A549 (cell line): ENCODE measurements at regions not wholly inside any gene's neighbourhood (a gene's known extent, or its start where the extent isn't known, plus 50 kb on each side); places are given as distances from the start of the nearest gene placed in this dataset.

Experiments used
- ATAC-seq, 2 experiments: fragments of 200-7000 bp in 1 of 2; fragments of >200 bp in 1 of 2; cut with Nextera tagmentation in 1 of 2; cut with Tn5 transposase in 1 of 2; 3 replicates each; pipeline versions ENCODE4 v1.8.0 to v1.9.1; 2018 to 2020; ENCODE audit warnings: mild to moderate bottlenecking in 1 of 2, moderate library complexity in 1 of 2
- CTCF ChIA-PET: fragments of 300-600 bp; sonication (Branson Sonifier 250); formaldehyde crosslinking; extraction: SDS; loops from one replicate; lab custom pipeline; 2021; ENCODE audit warnings: antibody characterized with exemption, inconsistent platforms; lab: Yijun Ruan, JAX
- POLR2A ChIA-PET: fragments of 350-600 bp; formaldehyde crosslinking; extraction: SDS; loops from one replicate; lab custom pipeline; 2021; ENCODE audit warnings: antibody characterized with exemption, inconsistent platforms; lab: Yijun Ruan, JAX
- DNase-seq, 2 experiments: peaks; one replicate each; pipeline versions ENCODE4 v3.0.0 to v3.0.0-alpha.2; 2011 to 2016; ENCODE audit warnings: low read depth in 1 of 2, low spot score in 1 of 2
- FAIRE-seq: peaks from 2 replicates; lab custom pipeline; 2011; peaks lifted over from hg19 to GRCh38; lab: Jason Lieb, UNC
- H3K27ac ChIP-seq, 2 experiments: fragments of >200 bp; sonication (Bioruptor Twin); formaldehyde crosslinking; 3 replicates each; pipeline ENCODE4 v1.5.1; 2016 to 2017
- H3K4me1 ChIP-seq: fragments of >200 bp; sonication (Bioruptor Twin); formaldehyde crosslinking; 3 replicates; pipeline ENCODE4 v1.6.1; 2016
- H3K4me2 ChIP-seq: fragments of >200 bp; sonication (Bioruptor Twin); formaldehyde crosslinking; 3 replicates; pipeline ENCODE4 v1.6.1; 2016
- H3K4me3 ChIP-seq: fragments of >200 bp; sonication (Bioruptor Twin); formaldehyde crosslinking; 3 replicates; pipeline ENCODE4 v1.5.1; 2016
- H3K9me3 ChIP-seq: fragments of >200 bp; sonication (Bioruptor Twin); formaldehyde crosslinking; 3 replicates; pipeline ENCODE4 v1.6.1; 2016
- BHLHE40 ChIP-seq: IDR thresholded peaks from 2 replicates; pipeline ENCODE4 v1.6.1; 2012; ENCODE audit warnings: low read depth, low read length, inconsistent platforms
- CBX2 ChIP-seq: fragments of 200-600 bp; sonication (generic); IDR thresholded peaks from 2 replicates; pipeline ENCODE4 v1.6.1; 2016; ENCODE audit warnings: low read depth, mild to moderate bottlenecking, borderline replicate concordance
- CHD2 ChIP-seq: fragments of 150-350 bp; IDR thresholded peaks from 2 replicates; pipeline ENCODE4 v1.6.1; 2014; ENCODE audit warnings: low read length; ENCODE audit not compliant: partially characterized antibody
- CHD4 ChIP-seq: fragments of 200-600 bp; sonication (generic); IDR thresholded peaks from 2 replicates; pipeline ENCODE4 v1.6.1; 2016; ENCODE audit warnings: antibody characterized with exemption, mild to moderate bottlenecking, borderline replicate concordance
- EHF ChIP-seq: fragments of 250-450 bp; sonication (Bioruptor Pico); IDR thresholded peaks from 2 replicates; pipeline ENCODE4 v1.5.0; 2020; ENCODE audit warnings: mild to moderate bottlenecking
- EHMT2 ChIP-seq: fragments of 200-600 bp; sonication (generic); IDR thresholded peaks from 2 replicates; pipeline ENCODE4 v1.6.1; 2016; ENCODE audit warnings: antibody characterized with exemption, low read depth, mild to moderate bottlenecking, moderate library complexity
- ESRRA ChIP-seq: fragments of 150-350 bp; IDR thresholded peaks from 2 replicates; pipeline ENCODE4 v1.6.1; 2014; ENCODE audit warnings: mild to moderate bottlenecking, low read length, borderline replicate concordance
- FOXS1 ChIP-seq: fragments of 250-450 bp; sonication (Bioruptor Pico); IDR thresholded peaks from 2 replicates; pipeline ENCODE4 v1.5.0; 2020; ENCODE audit warnings: mild to moderate bottlenecking, moderate library complexity
- GATA3 ChIP-seq: IDR thresholded peaks from 2 replicates; pipeline ENCODE4 v1.6.1; 2012; ENCODE audit warnings: borderline replicate concordance
- HES2 ChIP-seq: fragments of >200 bp; sonication (Bioruptor Twin); formaldehyde crosslinking; IDR thresholded peaks from 2 replicates; pipeline ENCODE4 v1.6.1; 2016
- HEYL ChIP-seq: fragments of 250-450 bp; sonication (Bioruptor Pico); IDR thresholded peaks from 2 replicates; pipeline ENCODE4 v1.8.0; 2021; ENCODE audit warnings: mild to moderate bottlenecking, moderate library complexity
- JUN ChIP-seq, 2 experiments: fragments of >200 bp; sonication (Bioruptor Twin); formaldehyde crosslinking; IDR thresholded peaks; 2 replicates in 1 of 2; 3 replicates in 1 of 2; pipeline ENCODE4 v1.6.1; 2016 to 2017
- KDM5A ChIP-seq: fragments of 200-600 bp; sonication (generic); IDR thresholded peaks from 2 replicates; pipeline ENCODE4 v1.6.1; 2016; ENCODE audit warnings: antibody characterized with exemption, mild to moderate bottlenecking
- MYC ChIP-seq: IDR thresholded peaks from 2 replicates; pipeline ENCODE4 v1.6.1; 2012; ENCODE audit warnings: mild to moderate bottlenecking, inconsistent platforms, low read length, improper control_type of control experiment, borderline replicate concordance
- RAD21 ChIP-seq, 2 experiments: fragments of >200 bp in 1 of 2; sonication (Bioruptor Twin) in 1 of 2; formaldehyde crosslinking in 1 of 2; IDR thresholded peaks in 1 of 2; conservative IDR thresholded peaks in 1 of 2; 2 replicates in 1 of 2; 3 replicates in 1 of 2; pipeline ENCODE4 v1.6.1; 2012 to 2018; ENCODE audit warnings: inconsistent platforms in 1 of 2
- RARB ChIP-seq: fragments of 250-450 bp; sonication (Bioruptor Pico); IDR thresholded peaks from 2 replicates; pipeline ENCODE4 v1.8.0; 2021; ENCODE audit warnings: mild to moderate bottlenecking, moderate library complexity
- RCOR1 ChIP-seq: fragments of 150-350 bp; IDR thresholded peaks from 2 replicates; pipeline ENCODE4 v1.6.1; 2014; ENCODE audit warnings: antibody characterized with exemption, low read length, low read depth
- REST ChIP-seq: fragments of 200-600 bp; sonication (generic); IDR thresholded peaks from 2 replicates; pipeline ENCODE4 v1.6.1; 2016; ENCODE audit warnings: antibody characterized with exemption, mild to moderate bottlenecking, moderate library complexity
- SREBF2 ChIP-seq: fragments of 450-650 bp; IDR thresholded peaks from 2 replicates; pipeline ENCODE4 v1.6.1; 2014; ENCODE audit warnings: mild to moderate bottlenecking, moderate library complexity
- TFCP2L1 ChIP-seq: fragments of 250-450 bp; sonication (Bioruptor Pico); IDR thresholded peaks from 2 replicates; pipeline ENCODE4 v1.5.0; 2021; ENCODE audit warnings: mild to moderate bottlenecking
- ZFP36 ChIP-seq: fragments of 450-650 bp; IDR thresholded peaks from 2 replicates; pipeline ENCODE4 v1.6.1; 2014; ENCODE audit warnings: borderline replicate concordance; ENCODE audit not compliant: partially characterized antibody
- ZNF302 ChIP-seq: fragments of 250-450 bp; sonication (Bioruptor Pico); IDR thresholded peaks from 2 replicates; pipeline ENCODE4 v1.9.0; 2021; ENCODE audit warnings: inconsistent platforms, mild to moderate bottlenecking, moderate library complexity
- ZSCAN20 ChIP-seq: fragments of 250-450 bp; sonication (Bioruptor Pico); IDR thresholded peaks from 2 replicates; pipeline ENCODE4 v1.8.0; 2022; ENCODE audit warnings: mild to moderate bottlenecking, moderate library complexity
- WGBS: methylation state at CpG from one replicate; pipeline ENCODE4 v1.1.6; 2017; ENCODE audit errors: missing lambda C conversion rate; 5-methylcytosine and 5-hydroxymethylcytosine counted together
- TF ChIP-seq, protein P1 (sequence below): IDR thresholded peaks from 2 replicates; pipeline ENCODE4 v1.6.1; 2012; ENCODE audit warnings: low read depth, borderline replicate concordance
- TF ChIP-seq, protein P2 (sequence below): fragments of >200 bp; sonication (Bioruptor Twin); formaldehyde crosslinking; IDR thresholded peaks from 3 replicates; pipeline ENCODE4 v1.6.1; 2016
- TF ChIP-seq, protein P3 (sequence below): IDR thresholded peaks from 2 replicates; pipeline ENCODE4 v1.6.1; 2012
- TF ChIP-seq, protein P4 (sequence below): fragments of 250-450 bp; sonication (Bioruptor Pico); IDR thresholded peaks from 2 replicates; pipeline ENCODE4 v1.5.0; 2020; ENCODE audit warnings: low read depth, mild to moderate bottlenecking, moderate library complexity

- no peaks in the 10 kb centered on the region for H3K9me3 ChIP-seq
- no peak overlapping the region for H3K4me3 ChIP-seq
- TF ChIP-seq FOXS1 (CRISPR knock-in tag) (no peak), MYC (no peak), ZFP36 (no peak), ZSCAN20 (CRISPR knock-in tag) (no peak), RARB (CRISPR knock-in tag) (no peak), HES2 (no peak), CBX2 (no peak), CHD4 (no peak), HEYL (CRISPR knock-in tag) (no peak), RAD21 (conservative IDR thresholded peaks at IDR 0.05 in 1 of 2, IDR thresholded peaks at IDR 0.05 in 1 of 2) (no peak), GATA3 (no peak), ZNF302 (CRISPR knock-in tag) (no peak), SREBF2 (no peak)
- TF ChIP-seq, protein P1, sequence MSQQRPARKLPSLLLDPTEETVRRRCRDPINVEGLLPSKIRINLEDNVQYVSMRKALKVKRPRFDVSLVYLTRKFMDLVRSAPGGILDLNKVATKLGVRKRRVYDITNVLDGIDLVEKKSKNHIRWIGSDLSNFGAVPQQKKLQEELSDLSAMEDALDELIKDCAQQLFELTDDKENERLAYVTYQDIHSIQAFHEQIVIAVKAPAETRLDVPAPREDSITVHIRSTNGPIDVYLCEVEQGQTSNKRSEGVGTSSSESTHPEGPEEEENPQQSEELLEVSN: no peak
- TF ChIP-seq, protein P2, sequence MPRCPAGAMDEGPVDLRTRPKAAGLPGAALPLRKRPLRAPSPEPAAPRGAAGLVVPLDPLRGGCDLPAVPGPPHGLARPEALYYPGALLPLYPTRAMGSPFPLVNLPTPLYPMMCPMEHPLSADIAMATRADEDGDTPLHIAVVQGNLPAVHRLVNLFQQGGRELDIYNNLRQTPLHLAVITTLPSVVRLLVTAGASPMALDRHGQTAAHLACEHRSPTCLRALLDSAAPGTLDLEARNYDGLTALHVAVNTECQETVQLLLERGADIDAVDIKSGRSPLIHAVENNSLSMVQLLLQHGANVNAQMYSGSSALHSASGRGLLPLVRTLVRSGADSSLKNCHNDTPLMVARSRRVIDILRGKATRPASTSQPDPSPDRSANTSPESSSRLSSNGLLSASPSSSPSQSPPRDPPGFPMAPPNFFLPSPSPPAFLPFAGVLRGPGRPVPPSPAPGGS: no peak
- TF ChIP-seq, protein P3, sequence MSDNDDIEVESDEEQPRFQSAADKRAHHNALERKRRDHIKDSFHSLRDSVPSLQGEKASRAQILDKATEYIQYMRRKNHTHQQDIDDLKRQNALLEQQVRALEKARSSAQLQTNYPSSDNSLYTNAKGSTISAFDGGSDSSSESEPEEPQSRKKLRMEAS: no peak
- TF ChIP-seq, protein P4, sequence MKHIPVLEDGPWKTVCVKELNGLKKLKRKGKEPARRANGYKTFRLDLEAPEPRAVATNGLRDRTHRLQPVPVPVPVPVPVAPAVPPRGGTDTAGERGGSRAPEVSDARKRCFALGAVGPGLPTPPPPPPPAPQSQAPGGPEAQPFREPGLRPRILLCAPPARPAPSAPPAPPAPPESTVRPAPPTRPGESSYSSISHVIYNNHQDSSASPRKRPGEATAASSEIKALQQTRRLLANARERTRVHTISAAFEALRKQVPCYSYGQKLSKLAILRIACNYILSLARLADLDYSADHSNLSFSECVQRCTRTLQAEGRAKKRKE: no peak
- H3K27ac ChIP-seq: no peak overlapping the region
- FAIRE-seq: no peak
- ChIA-PET POLR2A (no interaction called here), CTCF (no interaction called here)
- 98% methylated on average over 1 of the region's 1 CpG for WGBS
- no peaks in the 10 kb centered on the region for H3K4me1 ChIP-seq
- DNase-seq: no peak
- no peak for ATAC-seq
- H3K4me2 ChIP-seq: no peak overlapping the region
Measured at GRCh38 chr14:96688629-96689028, 108.6 kb upstream of the VRK1 start.

DNA sequence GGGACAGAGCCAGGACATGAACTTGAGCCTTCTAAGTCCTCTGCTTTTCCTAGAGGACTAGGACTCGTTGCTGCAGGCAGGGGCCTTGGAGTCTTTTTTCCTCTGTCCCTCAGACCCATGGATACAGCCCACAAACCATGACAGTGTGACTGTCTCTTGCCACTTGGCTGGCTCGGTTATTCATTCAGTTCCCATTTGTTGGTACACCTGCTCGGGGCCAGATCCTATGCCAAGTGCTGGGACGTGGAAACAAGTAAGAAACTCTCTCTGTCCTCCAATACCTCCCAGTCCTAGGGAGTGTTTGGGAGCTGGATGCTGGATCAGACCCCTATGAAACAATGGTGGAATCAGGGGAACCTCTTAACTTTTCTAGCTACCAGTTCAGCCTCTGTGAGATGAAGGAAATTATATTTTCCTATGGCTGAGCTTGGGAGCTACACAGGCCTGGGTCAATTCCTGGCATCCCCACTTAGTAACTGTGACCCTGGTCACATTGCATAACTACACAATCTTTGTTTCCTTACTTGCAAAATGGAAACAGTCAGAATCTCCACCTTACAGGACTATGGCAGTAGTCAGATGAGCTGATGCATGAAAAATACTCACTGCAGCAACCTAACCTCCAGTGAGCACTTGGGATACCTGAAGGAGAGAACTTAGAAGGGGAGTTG is 106.3 kb upstream of the VRK1 start:
- ChIA-PET CTCF (no interaction called here), POLR2A (no interaction called here)
- Histone ChIP-seq H3K4me2 (no peak overlapping the region), H3K4me3 (no peak overlapping the region), H3K27ac (no peak overlapping the region), H3K4me1 (no peaks in the 10 kb centered on the region), H3K9me3 (no peaks in the 10 kb centered on the region)
- no peak for FAIRE-seq
- no peak for TF ChIP-seq KDM5A
- TF ChIP-seq BHLHE40: no peak
- no peak for TF ChIP-seq CHD4
- TF ChIP-seq, protein P3: no peak
- no peak for TF ChIP-seq EHF (CRISPR knock-in tag)
- no peak for TF ChIP-seq ESRRA
- no peak for TF ChIP-seq TFCP2L1 (CRISPR knock-in tag)
- no peak for TF ChIP-seq HEYL (CRISPR knock-in tag)
- no peak for TF ChIP-seq JUN (IDR thresholded peaks at IDR 0.05)
- TF ChIP-seq CHD2: no peak
- TF ChIP-seq EHMT2: no peak
- no peak for TF ChIP-seq REST
- no peak for TF ChIP-seq RCOR1
- whole genome bisulfite sequencing: 0% methylated on average over 4 of the region's 4 CpGs
- DNase-seq: no peak
- ATAC-seq: no peak
